ENCODE measurements at regions not wholly inside any gene's neighbourhood (a gene's known extent, or its start where the extent isn't known, plus 50 kb on each side); places are given as distances from the start of the nearest gene placed in this dataset.
"Not testable (repeated sequence)": the region's sequence is repeated elsewhere in the genome, so short reads cannot be mapped to it uniquely, and the experiment has no call there.

- H3K27ac ChIP-seq (ENCODE audit: low read length); H3K4me3 Mint-ChIP-seq; POLR2A ChIA-PET; H3K9me3 Mint-ChIP-seq; H3K4me3 ChIP-seq (ENCODE audit: control insufficient read depth in 1 of 2, extremely low read depth in 1 of 2, low read length in 1 of 2); H3K9me3 ChIP-seq; ATAC-seq (replicated peaks in 1 of 4); CTCF ChIA-PET; H3K36me3 ChIP-seq (ENCODE audit: control insufficient read depth in 2 of 2, extremely low read depth in 1 of 2, insufficient read depth in 1 of 2, low read length in 1 of 2); H3K27me3 ChIP-seq (replicated peaks in 1 of 2; ENCODE audit: control insufficient read depth in 2 of 2, extremely low read depth in 1 of 2, insufficient read depth in 2 of 2, low read length in 1 of 2); H3K27ac Mint-ChIP-seq; H3K27me3 Mint-ChIP-seq; DNase-seq; H3K36me3 Mint-ChIP-seq; H3K4me1 Mint-ChIP-seq; H3K4me1 ChIP-seq (ENCODE audit: control insufficient read depth in 1 of 2, extremely low read depth in 1 of 2, insufficient read depth in 2 of 2, low read length in 2 of 2): not testable (repeated sequence)
These were observed 148.5 kb upstream of the ACTBL2 start for GRCh38 chr5:57631139-57631538.

GRCh38 chr5:57627661-57628060 is 145.1 kb upstream of the ACTBL2 start:
- H3K4me3 Mint-ChIP-seq, result no peak overlapping the region
- ChIA-PET POLR2A (no interaction called here), CTCF (no interaction called here)
- H3K27me3 Mint-ChIP-seq, result peaks cover 4 to 13% of the 10 kb centered on the region in 2 donors
- ATAC-seq (replicated peaks in 1 of 4) (no peak), DNase-seq (no peak)
- no peaks in the 10 kb centered on the region for H3K36me3 Mint-ChIP-seq
- H3K9me3 ChIP-seq, result no peaks in the 10 kb centered on the region
- no peak overlapping the region for H3K27ac Mint-ChIP-seq
- no peaks in the 10 kb centered on the region for H3K4me1 Mint-ChIP-seq
- H3K36me3 ChIP-seq (ENCODE audit: control insufficient read depth in 2 of 2, extremely low read depth in 1 of 2, insufficient read depth in 1 of 2, low read length in 1 of 2), result no peaks in the 10 kb centered on the region
- H3K4me1 ChIP-seq (ENCODE audit: control insufficient read depth in 1 of 2, extremely low read depth in 1 of 2, insufficient read depth in 2 of 2, low read length in 2 of 2), result no peaks in the 10 kb centered on the region
- WGBS (ENCODE audit: insufficient coverage), result 57% methylated on average over 1 of the region's 2 CpGs
- no peak overlapping the region for H3K4me3 ChIP-seq (ENCODE audit: control insufficient read depth in 1 of 2, extremely low read depth in 1 of 2, low read length in 1 of 2)
- H3K9me3 Mint-ChIP-seq, result no peaks in the 10 kb centered on the region
- H3K27me3 ChIP-seq (replicated peaks in 1 of 2; ENCODE audit: control insufficient read depth in 2 of 2, extremely low read depth in 1 of 2, insufficient read depth in 2 of 2, low read length in 1 of 2), result no peaks in the 10 kb centered on the region
- no peak overlapping the region for H3K27ac ChIP-seq (ENCODE audit: low read length)

GRCh38 chr5:57626703-57627102 is 144.1 kb upstream of the ACTBL2 start:
- H3K27ac ChIP-seq (ENCODE audit: low read length), result no peak overlapping the region
- H3K36me3 Mint-ChIP-seq, result no peaks in the 10 kb centered on the region
- ChIA-PET POLR2A (no interaction called here), CTCF (no interaction called here)
- H3K9me3 ChIP-seq, result no peaks in the 10 kb centered on the region
- H3K27me3 Mint-ChIP-seq, result peaks cover 4 to 13% of the 10 kb centered on the region in 2 donors
- H3K4me1 ChIP-seq (ENCODE audit: control insufficient read depth in 1 of 2, extremely low read depth in 1 of 2, insufficient read depth in 2 of 2, low read length in 2 of 2), result no peaks in the 10 kb centered on the region
- H3K27ac Mint-ChIP-seq, result no peak overlapping the region
- ATAC-seq (replicated peaks in 1 of 4) (no peak), DNase-seq (no peak)
- no peak overlapping the region for H3K4me3 ChIP-seq (ENCODE audit: control insufficient read depth in 1 of 2, extremely low read depth in 1 of 2, low read length in 1 of 2)
- H3K4me3 Mint-ChIP-seq, result no peak overlapping the region
- H3K4me1 Mint-ChIP-seq, result no peaks in the 10 kb centered on the region
- no peaks in the 10 kb centered on the region for H3K9me3 Mint-ChIP-seq
- H3K36me3 ChIP-seq (ENCODE audit: control insufficient read depth in 2 of 2, extremely low read depth in 1 of 2, insufficient read depth in 1 of 2, low read length in 1 of 2), result no peaks in the 10 kb centered on the region
- H3K27me3 ChIP-seq (replicated peaks in 1 of 2; ENCODE audit: control insufficient read depth in 2 of 2, extremely low read depth in 1 of 2, insufficient read depth in 2 of 2, low read length in 1 of 2), result no peaks in the 10 kb centered on the region
- no CpG with 5 or more reads among the region's 1 CpG for WGBS (ENCODE audit: insufficient coverage)

- 90% methylated on average over 2 of the region's 3 CpGs for WGBS (ENCODE audit: insufficient coverage)
- ChIA-PET POLR2A (no interaction called here), CTCF (no interaction called here)
- Histone ChIP-seq H3K27ac (ENCODE audit: low read length) (no peak overlapping the region), H3K27me3 (replicated peaks in 1 of 2; ENCODE audit: control insufficient read depth in 2 of 2, extremely low read depth in 1 of 2, insufficient read depth in 2 of 2, low read length in 1 of 2) (no peaks in the 10 kb centered on the region), H3K9me3 (no peaks in the 10 kb centered on the region), H3K4me3 (ENCODE audit: control insufficient read depth in 1 of 2, extremely low read depth in 1 of 2, low read length in 1 of 2) (no peak overlapping the region), H3K4me1 (ENCODE audit: control insufficient read depth in 1 of 2, extremely low read depth in 1 of 2, insufficient read depth in 2 of 2, low read length in 2 of 2) (no peaks in the 10 kb centered on the region), H3K36me3 (ENCODE audit: control insufficient read depth in 2 of 2, extremely low read depth in 1 of 2, insufficient read depth in 1 of 2, low read length in 1 of 2) (no peaks in the 10 kb centered on the region)
- Mint-ChIP-seq H3K4me1 (no peaks in the 10 kb centered on the region), H3K4me3 (no peak overlapping the region), H3K27ac (no peak overlapping the region), H3K9me3 (peaks cover 0 to 4% (median 2%) of the 10 kb centered on the region in 3 donors), H3K27me3 (peaks cover 10 to 20% of the 10 kb centered on the region in 2 donors), H3K36me3 (no peaks in the 10 kb centered on the region)
- ATAC-seq (replicated peaks in 1 of 4) (no peak), DNase-seq (no peak)
These were observed 139.0 kb upstream of the ACTBL2 start for GRCh38 chr5:57621624-57622023.

GRCh38 chr5:57618767-57619381 is 136.3 kb upstream of the ACTBL2 start:
- DNase-seq (no peak), ATAC-seq (replicated peaks in 1 of 4) (no peak)
- H3K27me3 ChIP-seq (replicated peaks in 1 of 2; ENCODE audit: control insufficient read depth in 2 of 2, extremely low read depth in 1 of 2, insufficient read depth in 2 of 2, low read length in 1 of 2), result no peaks in the 10 kb centered on the region
- ChIA-PET POLR2A (no interaction called here), CTCF (interaction anchor here in 1 of 2 donors (1.2 kb wide), 1 partner anchor 31 kb away, joined by 4 read pairs; no protein-coding TSS in a partner anchor)
- no peaks in the 10 kb centered on the region for H3K36me3 ChIP-seq (ENCODE audit: control insufficient read depth in 2 of 2, extremely low read depth in 1 of 2, insufficient read depth in 1 of 2, low read length in 1 of 2)
- no peak overlapping the region for H3K4me3 Mint-ChIP-seq
- no peak overlapping the region for H3K27ac ChIP-seq (ENCODE audit: low read length)
- no peaks in the 10 kb centered on the region for H3K9me3 ChIP-seq
- H3K36me3 Mint-ChIP-seq, result no peaks in the 10 kb centered on the region
- H3K27ac Mint-ChIP-seq, result no peak overlapping the region
- peaks cover 8 to 20% of the 10 kb centered on the region in 2 donors for H3K27me3 Mint-ChIP-seq
- H3K9me3 Mint-ChIP-seq, result peaks cover 0 to 4% (median 2%) of the 10 kb centered on the region in 3 donors
- H3K4me1 Mint-ChIP-seq, result no peaks in the 10 kb centered on the region
- no CpG with 5 or more reads among the region's 4 CpGs for WGBS (ENCODE audit: insufficient coverage)
- H3K4me1 ChIP-seq (ENCODE audit: control insufficient read depth in 1 of 2, extremely low read depth in 1 of 2, insufficient read depth in 2 of 2, low read length in 2 of 2), result no peaks in the 10 kb centered on the region
- H3K4me3 ChIP-seq (ENCODE audit: control insufficient read depth in 1 of 2, extremely low read depth in 1 of 2, low read length in 1 of 2), result no peak overlapping the region

GRCh38 chr5:57613741-57614140 is 131.1 kb upstream of the ACTBL2 start:
- Histone ChIP-seq H3K4me3 (ENCODE audit: control insufficient read depth in 1 of 2, extremely low read depth in 1 of 2, low read length in 1 of 2) (no peak overlapping the region), H3K27ac (ENCODE audit: low read length) (no peak overlapping the region), H3K4me1 (ENCODE audit: control insufficient read depth in 1 of 2, extremely low read depth in 1 of 2, insufficient read depth in 2 of 2, low read length in 2 of 2) (no peaks in the 10 kb centered on the region), H3K27me3 (replicated peaks in 1 of 2; ENCODE audit: control insufficient read depth in 2 of 2, extremely low read depth in 1 of 2, insufficient read depth in 2 of 2, low read length in 1 of 2) (no peaks in the 10 kb centered on the region), H3K36me3 (ENCODE audit: control insufficient read depth in 2 of 2, extremely low read depth in 1 of 2, insufficient read depth in 1 of 2, low read length in 1 of 2) (no peaks in the 10 kb centered on the region), H3K9me3 (no peaks in the 10 kb centered on the region)
- ChIA-PET POLR2A (no interaction called here), CTCF (no interaction called here)
- Mint-ChIP-seq H3K9me3 (no peaks in the 10 kb centered on the region), H3K36me3 (no peaks in the 10 kb centered on the region), H3K4me1 (no peaks in the 10 kb centered on the region), H3K27ac (no peak overlapping the region), H3K4me3 (no peak overlapping the region), H3K27me3 (peaks cover 5 to 11% of the 10 kb centered on the region in 2 donors)
- no peak for ATAC-seq (replicated peaks in 1 of 4)
- DNase-seq, result no peak

- Histone ChIP-seq H3K4me1 (ENCODE audit: control insufficient read depth in 1 of 2, extremely low read depth in 1 of 2, insufficient read depth in 2 of 2, low read length in 2 of 2) (no peaks in the 10 kb centered on the region), H3K27me3 (replicated peaks in 1 of 2; ENCODE audit: control insufficient read depth in 2 of 2, extremely low read depth in 1 of 2, insufficient read depth in 2 of 2, low read length in 1 of 2) (no peaks in the 10 kb centered on the region), H3K4me3 (ENCODE audit: control insufficient read depth in 1 of 2, extremely low read depth in 1 of 2, low read length in 1 of 2) (no peak overlapping the region), H3K36me3 (ENCODE audit: control insufficient read depth in 2 of 2, extremely low read depth in 1 of 2, insufficient read depth in 1 of 2, low read length in 1 of 2) (no peaks in the 10 kb centered on the region), H3K27ac (ENCODE audit: low read length) (no peak overlapping the region), H3K9me3 (no peaks in the 10 kb centered on the region)
- H3K4me1 Mint-ChIP-seq, result no peaks in the 10 kb centered on the region
- H3K4me3 Mint-ChIP-seq, result no peak overlapping the region
- WGBS (ENCODE audit: insufficient coverage), result no CpG with 5 or more reads among the region's 2 CpGs
- ChIA-PET CTCF (no interaction called here), POLR2A (no interaction called here)
- no peak for ATAC-seq (replicated peaks in 1 of 4)
- peaks cover 10 to 16% of the 10 kb centered on the region in 2 donors for H3K27me3 Mint-ChIP-seq
- H3K36me3 Mint-ChIP-seq, result no peaks in the 10 kb centered on the region
- no peak for DNase-seq
- peaks cover 0 to 6% (median 0%) of the 10 kb centered on the region in 3 donors for H3K9me3 Mint-ChIP-seq
- H3K27ac Mint-ChIP-seq, result no peak overlapping the region
These were observed 128.6 kb upstream of the ACTBL2 start for GRCh38 chr5:57611177-57611576.
